SU-DHL-6 (cell line): ENCODE measurements at regions not wholly inside any gene's neighbourhood (a gene's known extent, or its start where the extent isn't known, plus 50 kb on each side); places are given as distances from the start of the nearest gene placed in this dataset.

ENCODE experiments used
- H2AFZ ChIP-seq: fragments of 200-600 bp; sonication (generic); 2 replicates; pipeline ENCODE4 v1.6.1; 2014; ENCODE audit warnings: low read depth, mild to moderate bottlenecking, moderate library complexity, mixed read lengths, antibody characterized with exemption, low read length; ENCODE audit not compliant: severe bottlenecking
- H3F3A ChIP-seq: fragments of 200-600 bp; shearing (Covaris generic); 2 replicates; pipeline ENCODE4 v1.6.0; 2016; ENCODE audit warnings: antibody characterized with exemption, mild to moderate bottlenecking; ENCODE audit not compliant: insufficient read depth
- H3K27ac ChIP-seq: fragments of 200-600 bp; sonication (generic); 2 replicates; pipeline ENCODE4 v1.5.1; 2016; ENCODE audit warnings: low read depth, mild to moderate bottlenecking, low read length, moderate library complexity, mixed read lengths
- H3K27me3 ChIP-seq: fragments of 200-600 bp; sonication (generic), shearing (Covaris generic); 2 replicates; pipeline ENCODE4 v1.6.0; 2014; ENCODE audit warnings: mild to moderate bottlenecking, low read length
- H3K36me3 ChIP-seq: fragments of 200-600 bp; sonication (generic); 2 replicates; pipeline ENCODE4 v1.6.1; 2014; ENCODE audit warnings: mild to moderate bottlenecking, low read length, mixed read lengths
- H3K4me2 ChIP-seq: fragments of 300-600, 200-600 bp; shearing (Covaris generic), sonication (generic); 2 replicates; pipeline ENCODE4 v1.6.0; 2014; ENCODE audit warnings: low read length, low read depth, mild to moderate bottlenecking; ENCODE audit not compliant: poor library complexity, severe bottlenecking
- H3K4me3 ChIP-seq: fragments of 200-600 bp; sonication (generic); 2 replicates; pipeline ENCODE4 v1.5.1; 2014; ENCODE audit warnings: antibody characterized with exemption, low read length, mild to moderate bottlenecking, mixed read lengths; ENCODE audit not compliant: insufficient read depth, poor library complexity, severe bottlenecking
- H3K79me2 ChIP-seq: fragments of 200-600 bp; sonication (generic); 2 replicates; pipeline ENCODE4 v1.6.1; 2014; ENCODE audit warnings: mild to moderate bottlenecking, low read length, moderate library complexity; ENCODE audit not compliant: insufficient read depth
- H3K9ac ChIP-seq: fragments of 200-600 bp; sonication (generic); 2 replicates; pipeline ENCODE4 v1.7.0; 2014; ENCODE audit warnings: mild to moderate bottlenecking, low read length
- H3K9me2 ChIP-seq: fragments of 200-600 bp; sonication (generic); replicated peaks from 2 replicates; pipeline ENCODE4 v1.6.1; 2014; ENCODE audit warnings: low read length; ENCODE audit not compliant: insufficient read depth
- H3K9me3 ChIP-seq: fragments of 200-600 bp; sonication (generic); 2 replicates; pipeline ENCODE4 v1.6.1; 2014; ENCODE audit warnings: low read length, mixed read lengths; ENCODE audit not compliant: insufficient read depth
- H4K20me1 ChIP-seq: fragments of 200-600 bp; sonication (generic); 2 replicates; pipeline ENCODE4 v1.6.1; 2014; ENCODE audit warnings: low read depth, mild to moderate bottlenecking, antibody characterized with exemption, low read length, moderate library complexity, mixed read lengths
- CTCF ChIP-seq: fragments of 200-600 bp; sonication (generic); IDR thresholded peaks from one replicate; pipeline ENCODE4 v1.5.1; 2017; ENCODE audit warnings: antibody characterized with exemption, mild to moderate bottlenecking, low read length, moderate library complexity; ENCODE audit not compliant: insufficient read depth, poor library complexity, severe bottlenecking
- EZH2phosphoT487 ChIP-seq: fragments of 200-600 bp; sonication (generic), shearing (Covaris generic); conservative IDR thresholded peaks from 2 replicates; pipeline ENCODE4 v1.6.1; 2018; ENCODE audit warnings: mild to moderate bottlenecking, antibody characterized with exemption, low read length, moderate library complexity, mixed read lengths

GRCh38 chr2:155178921-155179320, 480.4 kb downstream of the KCNJ3 start:
- Histone ChIP-seq H3K79me2 (no peaks in the 10 kb centered on the region), H3K9me3 (no peaks in the 10 kb centered on the region), H3K4me2 (no peak overlapping the region), H3K36me3 (peaks cover 11% of the 10 kb centered on the region), H3K4me3 (no peak overlapping the region), H3F3A (no peaks in the 10 kb centered on the region), H3K27me3 (no peaks in the 10 kb centered on the region), H3K27ac (no peak overlapping the region), H4K20me1 (no peaks in the 10 kb centered on the region), H3K9me2 (no peaks in the 10 kb centered on the region), H3K9ac (no peak overlapping the region), H2AFZ (peak overlapping the region; percentile 87)
- TF ChIP-seq CTCF, result no peak
- no peak for TF ChIP-seq EZH2phosphoT487

GRCh38 chr2:155176345-155176744, 477.9 kb downstream of the KCNJ3 start:
- Histone ChIP-seq H3F3A (no peaks in the 10 kb centered on the region), H3K4me2 (no peak overlapping the region), H3K27ac (no peak overlapping the region), H3K4me3 (no peak overlapping the region), H3K27me3 (no peaks in the 10 kb centered on the region), H2AFZ (peak overlapping the region; percentile 55), H3K9me2 (no peaks in the 10 kb centered on the region), H3K79me2 (no peaks in the 10 kb centered on the region), H3K9ac (no peak overlapping the region), H4K20me1 (no peaks in the 10 kb centered on the region), H3K36me3 (peaks cover 15% of the 10 kb centered on the region), H3K9me3 (no peaks in the 10 kb centered on the region)
- no peak for TF ChIP-seq CTCF
- TF ChIP-seq EZH2phosphoT487, result no peak

- H3K4me2 ChIP-seq, result no peak overlapping the region
Observed at GRCh38 chr2:155169317-155169716, 470.8 kb downstream of the KCNJ3 start.

More at GRCh38 chr2:155169317-155169716, 470.8 kb downstream of the KCNJ3 start:
- Histone ChIP-seq H3K36me3 (peaks cover 6% of the 10 kb centered on the region; the same call in 1 of the 2 replicates), H3K9ac (no peak overlapping the region), H3K27ac (no peak overlapping the region), H4K20me1 (no peaks in the 10 kb centered on the region), H2AFZ (no peak overlapping the region), H3K9me3 (no peaks in the 10 kb centered on the region), H3K79me2 (no peaks in the 10 kb centered on the region), H3K27me3 (no peaks in the 10 kb centered on the region), H3F3A (no peaks in the 10 kb centered on the region), H3K9me2 (no peaks in the 10 kb centered on the region), H3K4me3 (no peak overlapping the region)
- TF ChIP-seq EZH2phosphoT487, result no peak
- TF ChIP-seq CTCF, result no peak
